Iris pigment epithelial cell (primary cell): ENCODE measurements at regions not wholly inside any gene's neighbourhood (a gene's known extent, or its start where the extent isn't known, plus 50 kb on each side); places are given as distances from the start of the nearest gene placed in this dataset.
"Not testable (repeated sequence)": the region's sequence is repeated elsewhere in the genome, so short reads cannot be mapped to it uniquely, and the experiment has no call there.

ENCODE experiments used
- DNase-seq: peaks from one replicate; pipeline ENCODE4 v3.0.0-alpha.2; 2011; ENCODE audit warnings: low read depth

DNA sequence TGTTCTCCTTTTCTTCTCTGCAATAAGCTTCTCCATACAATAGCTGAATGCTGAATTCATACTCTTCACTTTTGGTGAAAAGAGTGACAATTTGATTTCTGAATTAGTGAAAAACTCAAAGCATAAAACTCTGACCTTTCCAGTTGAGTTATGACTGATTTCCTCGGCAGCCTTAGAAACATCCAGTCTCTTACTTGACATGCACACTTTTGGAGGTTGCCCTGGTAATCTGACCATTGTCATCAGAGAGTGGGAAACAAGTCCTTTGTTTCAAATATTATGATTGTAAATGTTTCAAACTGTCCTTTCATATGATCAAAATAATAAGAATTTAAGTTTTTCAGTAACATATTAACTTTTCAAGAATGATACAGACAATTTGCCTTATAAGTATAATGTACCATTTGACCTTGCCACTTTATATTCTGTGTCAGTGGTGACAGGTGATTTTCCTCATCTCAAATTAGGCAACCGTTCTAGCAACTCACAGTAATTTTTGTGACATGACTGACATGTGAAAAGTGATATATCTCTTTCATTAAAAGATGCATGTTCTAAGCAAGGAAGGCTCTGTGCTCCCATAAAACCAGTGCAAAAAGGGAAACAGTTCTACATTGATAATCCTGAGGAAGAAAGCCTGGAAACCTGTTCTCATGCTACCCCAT is 507.6 kb upstream of the ROBO2 start:
- no peak for DNase-seq

DNA sequence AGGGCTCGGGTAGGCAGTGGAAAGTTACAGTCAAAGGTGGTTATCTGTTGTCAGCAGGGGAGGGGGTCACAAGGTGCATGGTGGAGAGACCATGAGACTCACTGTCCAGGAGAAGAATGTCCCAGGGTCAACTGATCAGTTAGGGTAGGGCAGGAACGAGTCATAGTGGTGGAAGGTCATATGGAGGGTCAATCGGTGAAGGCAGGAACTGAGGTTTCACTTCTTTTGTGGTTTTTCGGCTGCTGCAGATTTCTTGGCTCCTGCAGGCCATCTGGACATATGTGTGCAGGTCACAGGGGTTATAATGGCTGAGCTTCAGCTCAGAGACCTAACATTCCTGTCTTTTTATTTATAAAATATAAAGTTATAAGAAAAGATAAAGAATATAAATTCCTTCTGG is 506.2 kb upstream of the ROBO2 start:
- DNase-seq: peak; percentile 24

DNA sequence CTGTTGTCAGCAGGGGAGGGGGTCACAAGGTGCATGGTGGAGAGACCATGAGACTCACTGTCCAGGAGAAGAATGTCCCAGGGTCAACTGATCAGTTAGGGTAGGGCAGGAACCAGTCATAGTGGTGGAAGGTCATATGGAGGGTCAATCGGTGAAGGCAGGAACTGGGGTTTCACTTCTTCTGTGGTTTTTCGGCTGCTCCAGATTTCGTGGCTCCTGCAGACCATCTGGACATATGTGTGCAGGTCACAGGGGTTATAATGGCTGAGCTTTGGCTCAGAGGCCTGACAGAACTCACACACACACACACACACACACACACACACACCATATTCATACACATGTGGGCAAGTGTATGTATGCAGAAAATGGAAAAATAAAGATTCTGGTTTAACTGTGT is 502.0 kb upstream of the ROBO2 start:
- not testable (repeated sequence) for DNase-seq

DNA sequence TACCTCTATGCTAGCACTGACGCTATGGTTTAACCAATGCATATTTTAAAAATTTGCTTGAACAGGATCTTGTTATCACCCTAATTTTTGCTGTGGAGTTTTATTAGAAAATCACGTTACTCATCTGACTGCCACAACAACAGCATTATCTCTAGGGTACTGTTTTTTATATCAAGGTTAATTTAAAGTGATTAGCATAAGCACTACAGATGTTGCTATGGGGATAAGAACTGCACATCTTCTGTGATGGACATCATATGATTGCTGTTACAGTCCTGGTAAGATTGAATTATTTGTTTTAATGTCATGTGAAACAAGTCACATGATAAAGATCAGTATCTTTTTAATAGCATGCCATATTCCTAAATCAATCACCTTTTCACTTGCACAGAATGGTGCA is 492.2 kb upstream of the ROBO2 start:
- DNase-seq: no peak

DNA sequence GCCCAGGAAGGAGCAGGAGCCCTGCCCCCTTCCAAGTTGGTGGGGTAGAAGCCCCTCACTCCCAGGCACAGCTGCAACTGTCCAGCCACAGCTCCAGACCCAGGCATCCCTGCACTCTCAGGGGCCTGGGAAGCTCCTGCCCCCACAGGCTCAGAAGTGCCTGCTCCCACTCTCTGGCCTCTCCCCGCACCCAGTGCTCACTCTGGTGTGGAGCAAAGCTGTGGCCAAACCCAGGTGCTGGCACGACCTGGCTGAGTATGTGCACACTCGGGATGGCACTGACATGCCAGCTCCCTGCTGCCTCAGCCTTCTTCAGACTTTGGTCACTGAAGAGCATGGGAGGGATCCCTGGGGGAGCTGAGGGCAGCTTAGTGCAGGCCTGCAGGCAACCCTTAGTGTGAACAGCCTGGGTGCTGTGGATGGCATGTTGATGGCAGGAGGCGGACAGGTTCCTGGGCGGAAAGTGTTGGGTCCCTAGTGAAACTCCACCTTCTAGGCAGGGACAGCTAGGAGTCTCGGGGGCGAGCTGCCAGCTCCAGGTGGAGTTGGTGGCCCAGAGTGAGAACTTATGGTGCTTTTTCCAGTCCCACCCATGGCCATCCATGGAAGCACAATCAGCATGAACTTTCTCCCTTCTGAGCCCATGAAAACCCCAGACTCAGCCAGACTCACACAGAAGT is 489.2 kb upstream of the ROBO2 start:
- no peak for DNase-seq

DNA sequence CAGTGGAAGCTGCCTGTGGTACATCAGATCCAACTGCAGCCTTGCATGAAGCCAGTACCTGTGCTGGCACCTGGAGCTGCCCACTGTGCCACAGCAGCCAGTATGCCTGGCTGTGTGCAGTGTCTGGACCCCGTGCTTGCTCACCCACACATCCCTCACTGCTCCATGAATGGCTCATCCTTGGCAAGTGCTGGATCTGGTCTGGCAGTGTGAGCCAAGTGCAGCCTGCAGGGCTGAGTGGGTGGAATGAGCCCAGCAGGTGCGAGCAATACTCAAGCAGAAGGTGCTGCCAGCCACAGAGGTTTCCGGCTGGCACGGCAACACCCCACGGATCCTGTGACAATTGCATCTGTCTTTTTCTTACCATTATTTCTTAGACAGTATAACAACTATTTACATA is 488.2 kb upstream of the ROBO2 start:
- no peak for DNase-seq

DNA sequence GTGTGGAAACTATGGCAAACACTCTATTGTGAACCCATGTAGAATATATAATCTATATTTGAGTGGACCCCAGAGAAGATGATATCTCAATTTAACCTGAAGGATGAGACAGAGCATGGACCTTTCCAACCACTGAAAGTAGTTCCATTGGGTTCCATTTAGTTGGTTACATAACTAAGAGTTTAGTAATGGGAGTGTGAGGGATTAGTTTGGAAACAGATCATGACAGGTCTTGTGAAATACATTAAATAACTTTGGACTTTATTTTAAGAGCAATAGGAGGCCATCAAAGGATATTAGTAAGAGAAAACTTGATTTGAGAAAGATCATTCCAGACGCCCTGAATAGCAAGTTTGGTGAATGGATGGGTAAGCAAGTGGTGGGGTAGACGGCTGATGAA is 487.2 kb upstream of the ROBO2 start:
- DNase-seq: peak; percentile 56

DNA sequence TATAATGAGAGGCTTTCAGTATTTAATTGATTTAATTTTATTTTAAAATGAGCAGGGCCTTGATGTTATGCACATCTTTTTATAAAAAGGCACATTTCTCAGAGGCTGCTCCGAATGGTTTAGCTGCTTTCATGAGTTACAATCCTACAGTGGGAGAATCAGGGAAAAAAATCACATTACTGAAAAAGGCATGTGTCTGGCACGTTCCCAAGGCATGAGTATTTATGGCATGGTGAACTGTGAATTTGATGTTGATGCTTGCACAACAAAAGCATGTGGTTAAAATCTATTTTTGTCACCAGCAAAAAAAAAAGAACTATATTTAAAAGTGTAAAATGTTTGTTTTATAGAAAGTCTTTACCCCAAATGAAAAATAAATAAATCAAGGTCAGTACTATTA is 485.2 kb upstream of the ROBO2 start:
- peak; percentile 87 for DNase-seq

DNA sequence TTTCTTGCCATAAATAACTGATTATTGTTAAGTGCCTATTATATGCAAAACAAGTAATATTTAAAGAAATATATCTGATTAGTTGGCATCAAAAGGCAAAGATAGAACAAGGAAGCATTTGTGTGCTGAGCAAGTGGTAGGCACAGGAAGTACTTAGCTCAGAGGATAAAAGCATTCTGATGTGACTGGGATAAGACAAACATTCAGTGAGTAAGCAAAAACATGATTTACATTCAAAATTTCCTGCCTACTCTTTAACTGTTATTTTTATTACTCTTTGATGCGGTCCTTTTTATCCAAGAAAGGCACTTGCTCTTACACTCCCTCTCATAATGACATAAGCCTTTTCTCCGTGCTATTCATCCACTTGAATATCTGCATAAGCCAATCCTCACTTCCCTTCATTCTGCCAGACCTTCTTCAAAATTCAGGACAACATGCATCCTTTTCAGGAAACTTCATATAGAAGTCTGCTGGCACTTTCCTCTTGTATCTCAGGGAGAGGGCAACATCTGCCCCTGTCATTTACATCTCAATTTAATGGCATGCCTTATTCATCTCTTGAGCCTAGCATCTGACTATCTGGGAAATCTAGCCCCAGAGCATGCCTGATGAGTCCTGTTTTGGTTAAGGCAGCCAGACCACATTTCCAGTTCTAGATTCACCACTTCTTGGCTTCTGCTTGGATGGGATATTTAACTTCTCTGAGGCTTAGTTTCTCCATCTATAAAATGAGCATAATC is 478.2 kb upstream of the ROBO2 start:
- DNase-seq: peak; percentile 49

DNA sequence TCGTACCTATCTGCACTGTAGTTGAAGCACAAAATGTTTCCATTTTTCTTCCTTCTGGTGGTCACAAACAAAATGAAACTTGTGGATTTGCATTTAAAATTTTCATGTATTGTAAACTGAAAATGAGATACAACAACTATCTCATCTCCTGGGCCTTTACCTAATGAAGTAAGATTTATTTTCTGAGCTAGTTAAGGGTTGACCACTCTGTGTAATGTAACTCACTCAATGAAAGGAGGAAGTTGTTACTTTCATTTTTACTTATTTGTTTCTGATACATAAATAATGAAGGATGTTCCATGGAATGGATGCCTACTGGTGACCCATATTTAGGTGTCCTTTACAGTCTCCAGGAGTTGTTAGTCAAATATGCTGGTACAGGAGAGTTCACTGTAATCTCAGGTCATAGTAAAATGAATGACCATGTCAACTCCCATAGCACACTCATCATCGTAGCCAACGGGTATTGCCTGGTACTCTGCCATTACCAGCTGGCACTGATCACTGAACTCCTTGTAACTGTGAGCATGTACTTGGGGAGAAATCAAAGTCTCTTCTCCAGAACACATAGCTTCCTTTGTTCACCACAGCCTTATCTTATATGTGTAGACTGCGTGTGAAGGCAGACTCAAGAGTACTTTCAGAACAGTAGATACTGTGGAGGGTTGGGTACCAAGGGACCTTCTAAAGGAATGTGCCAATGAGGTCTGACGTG is 474.2 kb upstream of the ROBO2 start:
- no peak for DNase-seq

DNA sequence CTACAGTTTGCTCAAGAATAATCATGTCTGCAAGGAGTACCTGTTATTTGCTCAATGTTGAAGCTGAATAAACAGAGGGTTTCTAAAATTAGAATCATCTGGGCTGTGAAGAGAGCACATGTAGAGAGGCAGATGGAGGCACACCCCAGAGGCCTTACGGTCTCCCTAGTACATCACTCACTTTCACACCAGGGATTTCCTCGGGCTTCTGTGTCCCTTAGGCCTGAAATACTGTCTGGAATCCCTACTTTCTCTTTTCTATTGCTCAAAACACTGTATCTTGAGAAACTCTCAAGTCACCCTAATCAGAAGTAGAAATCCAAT is 473.7 kb upstream of the ROBO2 start:
- DNase-seq: no peak

DNA sequence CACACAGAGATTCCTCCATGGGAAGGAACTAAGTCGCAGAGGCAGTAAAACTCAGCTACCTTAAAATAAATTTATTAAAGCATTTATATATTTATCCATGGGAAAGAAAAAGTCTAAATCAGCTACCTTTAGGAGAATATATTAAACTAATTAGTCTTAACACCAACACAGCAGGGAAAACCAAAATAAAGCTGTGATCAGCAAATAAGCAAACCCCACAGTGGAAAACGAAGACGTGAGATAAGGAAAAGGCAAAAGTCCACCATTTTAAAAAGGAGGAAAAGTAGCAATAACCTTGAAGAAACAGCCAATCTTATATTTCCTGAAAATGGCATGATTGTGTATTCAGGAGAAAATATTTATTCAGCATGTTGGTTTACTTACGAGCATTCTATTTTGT is 473.0 kb upstream of the ROBO2 start:
- DNase-seq: no peak

DNA sequence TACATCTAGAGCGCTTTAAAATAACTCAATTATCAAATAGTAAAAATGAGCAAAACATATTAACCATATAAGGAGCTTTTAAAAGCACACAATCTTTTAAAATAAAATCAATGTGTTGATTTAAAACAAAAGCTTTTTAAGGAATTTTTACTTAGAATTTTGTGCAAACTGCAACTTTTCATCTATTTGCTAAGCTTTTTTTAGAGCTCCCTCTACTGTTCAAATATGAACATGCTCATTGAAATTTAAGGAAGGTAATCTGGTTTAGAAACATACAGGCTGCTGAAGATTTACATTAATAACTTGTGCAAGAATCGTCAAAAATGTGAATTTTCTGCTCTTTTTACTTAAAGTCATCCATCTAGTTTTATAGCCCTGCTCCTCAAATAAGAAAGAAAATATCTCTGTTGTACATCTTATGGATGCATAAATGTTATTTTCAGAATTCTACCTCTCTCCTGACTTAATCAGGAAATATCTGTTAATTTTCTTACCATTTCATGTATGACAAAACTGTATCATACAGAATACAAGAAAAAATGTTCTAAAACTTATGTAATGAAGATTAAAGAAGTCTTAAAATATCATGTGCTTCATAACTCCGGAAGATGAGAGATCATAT is 469.4 kb upstream of the ROBO2 start:
- peak; percentile 41 for DNase-seq

DNA sequence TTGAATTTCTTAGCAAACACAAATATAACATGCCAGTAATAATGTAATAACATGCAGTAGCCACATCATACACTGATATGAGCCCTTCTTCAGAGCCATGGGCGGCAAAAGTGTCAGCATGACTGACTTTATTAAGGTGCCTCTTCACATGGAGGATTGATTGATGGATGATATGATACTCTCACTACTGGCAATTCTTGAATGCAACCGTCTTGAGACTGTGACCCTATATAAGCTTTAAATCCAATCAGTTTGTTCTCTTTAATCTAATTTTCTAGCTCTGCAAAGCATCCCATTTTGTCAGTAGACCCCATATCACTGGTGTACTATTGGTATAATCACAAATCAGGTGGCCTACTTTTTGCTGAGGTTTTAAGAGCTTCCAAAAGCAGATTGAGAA is 463.7 kb upstream of the ROBO2 start:
- no peak for DNase-seq

DNA sequence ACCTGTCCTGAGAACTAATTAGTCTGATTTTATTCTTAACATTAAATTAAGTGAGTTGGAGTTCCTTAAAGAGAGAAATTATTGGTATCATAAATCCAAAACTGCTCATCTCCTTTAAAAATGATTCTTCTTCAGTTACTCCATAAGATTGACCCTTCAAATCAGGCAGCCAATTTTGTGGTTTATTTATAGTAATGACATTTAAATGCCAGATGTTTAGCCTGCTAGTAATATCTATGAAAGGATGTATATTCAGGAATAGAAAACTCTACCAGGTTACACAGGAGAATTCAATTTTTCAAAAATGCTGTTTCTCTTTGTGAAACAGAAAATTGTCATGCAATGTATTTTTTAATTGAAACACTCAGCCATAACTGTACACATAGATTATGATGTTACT is 457.8 kb upstream of the ROBO2 start:
- no peak for DNase-seq

DNA sequence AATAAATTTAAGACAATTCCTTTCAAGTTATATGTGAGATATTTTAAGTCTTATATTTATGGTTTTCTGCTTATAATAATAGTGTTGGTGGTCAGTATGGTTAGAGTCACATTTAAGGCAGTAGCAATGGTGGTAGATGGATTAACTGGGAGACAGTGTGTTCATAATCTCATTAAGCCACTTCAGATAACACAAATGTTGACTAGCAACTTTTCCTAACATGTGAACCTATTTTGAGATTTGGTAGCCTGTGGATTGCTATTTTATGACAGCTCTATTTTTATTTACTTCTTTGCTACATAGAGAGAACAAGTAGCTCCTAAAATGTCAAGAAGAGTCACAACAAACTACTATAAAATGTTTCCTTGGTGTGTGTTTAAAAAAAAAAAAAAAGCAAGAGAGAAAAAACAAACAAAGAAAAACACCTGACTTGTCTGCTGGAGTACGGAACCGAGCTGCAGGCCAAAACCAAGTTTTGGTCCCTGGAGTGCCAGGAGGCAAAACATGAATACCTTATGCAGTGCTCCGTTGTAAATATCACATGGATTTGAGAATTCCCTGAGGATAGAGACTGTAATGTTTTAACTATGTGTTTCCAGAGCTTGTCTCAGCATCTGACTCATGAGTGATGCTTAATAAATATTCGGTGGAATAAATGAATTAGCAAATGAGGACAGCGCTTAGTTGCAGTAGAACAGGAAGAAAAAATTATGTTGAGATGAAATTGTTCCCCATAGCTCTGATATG is 457.1 kb upstream of the ROBO2 start:
- no peak for DNase-seq

DNA sequence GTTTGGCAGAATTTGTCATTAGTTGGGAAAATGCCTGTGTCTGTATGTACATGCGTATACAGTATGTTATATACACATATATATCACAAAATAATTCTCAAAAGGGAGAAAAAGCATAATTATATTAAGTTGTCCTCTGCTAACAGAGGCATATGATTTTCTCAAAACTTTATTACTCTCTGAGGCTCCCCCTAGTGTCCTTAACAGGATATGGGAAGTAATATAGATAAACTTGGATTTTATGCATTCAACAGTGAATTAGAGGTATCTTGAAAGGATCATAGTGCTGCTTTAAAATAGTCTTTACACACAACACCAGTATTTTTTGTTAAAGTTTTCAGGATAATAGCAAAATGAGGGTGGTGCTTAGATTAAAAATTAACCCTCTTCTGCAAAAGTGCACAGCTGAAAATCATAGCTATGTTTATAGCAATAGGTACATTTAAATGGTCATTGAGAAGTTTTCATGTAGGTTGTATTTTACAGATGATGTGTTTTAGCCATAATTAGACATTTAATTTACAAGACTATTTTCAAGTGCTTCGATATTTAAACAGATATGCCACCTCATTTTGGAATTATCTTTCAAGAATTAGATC is 454.0 kb upstream of the ROBO2 start:
- peak; percentile 36 for DNase-seq

DNA sequence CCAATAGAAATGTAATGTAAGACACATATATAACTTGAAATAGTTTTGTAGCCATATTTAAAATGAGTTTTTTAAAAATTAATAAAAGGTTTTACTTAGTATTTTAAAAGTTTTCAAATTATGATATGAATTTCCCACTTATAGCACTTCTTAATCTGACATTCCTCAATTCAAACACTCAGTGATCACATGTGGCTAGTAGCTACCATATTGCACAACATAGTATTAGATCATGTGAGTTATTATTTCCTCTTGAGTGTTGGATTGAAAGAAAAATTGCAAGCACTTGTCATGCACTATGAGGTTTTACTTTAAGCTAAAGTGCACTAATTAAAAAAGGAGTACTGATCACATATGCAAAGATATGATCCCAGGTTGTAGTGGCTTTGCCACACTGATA is 453.4 kb upstream of the ROBO2 start:
- DNase-seq: peak; percentile 57

DNA sequence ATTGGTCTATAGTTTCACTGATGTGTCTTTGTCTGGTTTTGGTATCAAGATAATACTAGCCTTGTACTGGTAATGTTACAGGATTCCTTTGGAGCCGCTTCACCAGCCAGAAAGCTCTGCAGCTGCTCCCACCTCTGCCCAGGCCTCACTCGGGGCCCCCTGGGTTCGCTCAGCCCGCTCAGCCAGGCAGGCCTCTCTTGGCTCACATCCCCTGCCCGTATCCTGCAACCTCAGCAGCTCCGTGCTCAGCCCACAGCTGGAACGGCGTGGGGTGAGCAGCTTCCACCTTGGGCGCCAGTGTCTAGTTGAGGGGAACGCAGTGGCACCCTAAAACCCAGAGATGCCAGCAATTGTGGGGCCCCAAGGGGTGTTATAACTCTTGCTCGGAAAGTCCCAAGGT is 429.7 kb upstream of the ROBO2 start:
- DNase-seq: no peak

DNA sequence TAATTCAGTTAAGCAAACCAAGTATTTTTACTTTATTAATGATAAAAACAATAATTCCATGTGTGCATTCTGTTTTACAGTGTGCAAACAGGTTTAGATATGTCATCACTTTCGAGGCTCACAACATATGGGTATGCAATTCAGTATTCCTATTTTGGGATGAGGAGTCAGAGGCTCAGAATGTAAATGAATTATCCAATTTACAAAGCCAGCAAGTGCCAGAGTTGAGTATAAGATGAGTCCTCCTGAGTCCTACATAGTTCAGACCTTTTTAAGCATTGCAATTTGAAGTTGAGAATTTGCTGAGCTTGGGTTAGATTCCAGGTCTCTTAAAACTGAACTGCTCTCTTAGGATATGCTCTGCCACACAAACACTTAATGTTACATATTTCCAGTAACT is 424.2 kb upstream of the ROBO2 start:
- no peak for DNase-seq

DNA sequence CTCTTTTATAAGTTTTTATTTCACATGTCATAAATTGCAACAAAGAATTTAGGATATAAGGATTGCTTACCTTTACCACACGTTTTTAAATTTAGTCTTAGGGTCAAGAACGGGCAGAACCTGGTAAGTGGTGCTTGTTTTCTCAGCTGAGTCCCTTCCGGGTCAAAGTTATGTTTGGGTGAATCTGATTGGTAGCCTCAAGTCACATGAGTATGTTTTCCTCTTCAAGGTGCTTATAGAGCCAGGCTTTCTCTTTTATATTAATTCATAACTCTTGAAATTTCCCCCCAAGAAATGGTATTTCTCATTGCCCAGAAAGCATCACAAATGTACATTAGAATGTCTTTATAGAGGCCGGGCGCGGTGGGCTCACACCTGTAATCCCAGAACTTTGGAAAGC is 415.7 kb upstream of the ROBO2 start:
- no peak for DNase-seq
